ENCODE measurements at regions not wholly inside any gene's neighbourhood (a gene's known extent, or its start where the extent isn't known, plus 50 kb on each side); places are given as distances from the start of the nearest gene placed in this dataset.
"Not testable (repeated sequence)": the region's sequence is repeated elsewhere in the genome, so short reads cannot be mapped to it uniquely, and the experiment has no call there.

- DNase-seq, result no peak
- TF ChIP-seq POLR2A (IDR thresholded peaks at IDR 0.05) (no peak), EP300 (IDR thresholded peaks at IDR 0.05) (no peak), CTCF (IDR thresholded peaks at IDR 0.05) (no peak)
- Histone ChIP-seq H3K36me3 (no peaks in the 10 kb centered on the region), H3K9me3 (no peaks in the 10 kb centered on the region), H3K4me1 (ENCODE audit: insufficient read depth) (no peaks in the 10 kb centered on the region), H3K27ac (no peak overlapping the region), H3K4me3 (no peak overlapping the region), H3K27me3 (no peaks in the 10 kb centered on the region)
- 44 to 73% (median 50%) methylated on average over 1 of the region's 1 CpG for WGBS, 3 donors
- intact Hi-C loops (cut with DNase I), result no loop called here
Observed at GRCh38 chr14:37826869-37827268, 231.4 kb downstream of the TTC6 start.

DNA sequence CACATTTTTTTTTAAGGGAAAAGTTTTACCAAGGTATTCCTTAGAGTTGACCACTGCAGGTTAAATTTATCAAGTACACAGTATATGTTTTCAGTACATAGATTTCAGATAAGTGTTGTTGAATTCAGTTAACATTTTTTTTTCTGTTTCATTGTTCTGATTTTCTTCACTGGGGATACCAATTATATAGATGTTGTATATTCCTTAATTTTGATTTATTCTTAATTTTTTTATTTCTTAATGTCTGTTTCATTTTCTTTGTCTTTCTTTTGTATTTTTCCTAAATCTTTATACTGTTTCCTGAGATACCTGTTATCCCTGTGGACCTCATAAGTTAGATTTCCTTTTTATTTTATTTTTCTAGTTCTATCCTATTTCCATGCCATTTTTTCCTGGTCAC, 234.8 kb downstream of the TTC6 start:
- H3K36me3 ChIP-seq, result no peaks in the 10 kb centered on the region
- H3K27ac ChIP-seq, result no peak overlapping the region
- H3K27me3 ChIP-seq, result no peaks in the 10 kb centered on the region
- no peak for DNase-seq
- TF ChIP-seq EP300 (IDR thresholded peaks at IDR 0.05) (no peak), CTCF (IDR thresholded peaks at IDR 0.05) (no peak), POLR2A (IDR thresholded peaks at IDR 0.05) (no peak)
- intact Hi-C loops (cut with DNase I), result no loop called here
- H3K4me3 ChIP-seq, result no peak overlapping the region
- no peaks in the 10 kb centered on the region for H3K9me3 ChIP-seq
- H3K4me1 ChIP-seq (ENCODE audit: insufficient read depth), result no peaks in the 10 kb centered on the region

DNA sequence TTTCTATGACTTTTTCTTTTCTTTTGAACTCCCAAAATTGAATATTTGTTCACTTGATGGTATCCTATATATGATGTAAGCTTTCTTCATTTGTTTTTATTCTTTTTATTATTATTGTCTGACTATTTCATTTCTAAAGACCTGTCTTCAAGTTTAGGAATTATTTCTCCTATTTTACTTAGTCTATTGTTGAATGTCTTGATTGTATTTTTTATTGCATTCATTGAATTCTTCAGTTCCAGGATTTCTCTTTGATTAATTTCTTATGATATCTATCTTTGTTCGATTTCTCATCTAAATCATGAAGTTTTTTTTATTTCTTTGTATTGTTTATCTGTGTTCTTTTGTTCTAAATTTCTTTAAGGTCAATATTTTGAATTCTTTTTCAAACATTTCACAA, 238.8 kb downstream of the TTC6 start:
- Histone ChIP-seq H3K4me3 (no peak overlapping the region), H3K36me3 (no peaks in the 10 kb centered on the region), H3K27ac (no peak overlapping the region), H3K4me1 (ENCODE audit: insufficient read depth) (no peaks in the 10 kb centered on the region), H3K9me3 (no peaks in the 10 kb centered on the region), H3K27me3 (no peaks in the 10 kb centered on the region)
- no peak for DNase-seq
- 44 to 58% (median 57%) methylated on average over 1 of the region's 1 CpG for WGBS, 3 donors
- no peak for TF ChIP-seq EP300 (IDR thresholded peaks at IDR 0.05)
- TF ChIP-seq CTCF (IDR thresholded peaks at IDR 0.05), result no peak
- no peak for TF ChIP-seq POLR2A (IDR thresholded peaks at IDR 0.05)
- intact Hi-C loops (cut with DNase I), result no loop called here

GRCh38 chr14:37838778-37839177, 243.3 kb downstream of the TTC6 start:
- DNase-seq; H3K4me1 ChIP-seq (ENCODE audit: insufficient read depth); H3K27ac ChIP-seq; H3K9me3 ChIP-seq; H3K36me3 ChIP-seq; H3K4me3 ChIP-seq; intact Hi-C loops (cut with DNase I); H3K27me3 ChIP-seq: not testable (repeated sequence)
- 67 to 71% (median 68%) methylated on average over 5 of the region's 5 CpGs for WGBS, 3 donors

GRCh38 chr14:37841039-37841438, 245.6 kb downstream of the TTC6 start:
- H3K4me3 ChIP-seq; H3K36me3 ChIP-seq; H3K9me3 ChIP-seq; H3K4me1 ChIP-seq (ENCODE audit: insufficient read depth); H3K27me3 ChIP-seq; H3K27ac ChIP-seq; intact Hi-C loops (cut with DNase I); DNase-seq: not testable (repeated sequence)
- WGBS, 3 donors, result 68 to 75% (median 72%) methylated on average over 4 of the region's 4 CpGs

DNA sequence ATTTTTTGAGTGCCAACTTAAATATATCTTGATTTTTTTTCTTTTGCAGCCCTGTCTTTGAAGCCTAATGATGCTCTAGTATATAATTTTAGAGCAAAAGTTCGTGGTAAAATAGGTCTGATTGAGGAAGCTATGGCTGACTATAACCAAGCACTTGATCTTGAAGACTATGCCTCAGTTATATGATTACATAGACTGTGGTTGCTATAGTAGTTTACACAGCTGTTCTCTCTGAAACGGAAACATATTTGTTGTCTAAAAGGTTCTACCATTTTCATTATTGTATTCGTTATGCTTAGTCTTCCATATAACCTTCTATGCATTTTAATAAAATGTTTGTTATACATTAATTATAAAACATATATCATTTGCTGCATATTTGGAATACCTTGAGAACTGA, 246.7 kb downstream of the TTC6 start:
- no peak for TF ChIP-seq POLR2A (IDR thresholded peaks at IDR 0.05)
- TF ChIP-seq CTCF (IDR thresholded peaks at IDR 0.05), result no peak
- no peak for TF ChIP-seq EP300 (IDR thresholded peaks at IDR 0.05)
- Histone ChIP-seq H3K27ac (no peak overlapping the region), H3K36me3 (no peaks in the 10 kb centered on the region), H3K9me3 (no peaks in the 10 kb centered on the region), H3K4me3 (no peak overlapping the region), H3K27me3 (no peaks in the 10 kb centered on the region), H3K4me1 (ENCODE audit: insufficient read depth) (no peaks in the 10 kb centered on the region)
- intact Hi-C loops (cut with DNase I), result no loop called here
- 54 to 69% (median 59%) methylated on average over 3 of the region's 3 CpGs for WGBS, 3 donors
- DNase-seq, result no peak

Measured in ovary (tissue), 7 donors.